ENCODE measurements at regions not wholly inside any gene's neighbourhood (a gene's known extent, or its start where the extent isn't known, plus 50 kb on each side); places are given as distances from the start of the nearest gene placed in this dataset.

- Histone ChIP-seq H3K27me3 (ENCODE audit: control insufficient read depth, insufficient read depth, low read length) (no peaks in the 10 kb centered on the region), H3K36me3 (ENCODE audit: control insufficient read depth, insufficient read depth, low read length) (no peaks in the 10 kb centered on the region), H3K4me3 (ENCODE audit: low read depth, low read length) (no peak overlapping the region)
- DNase-seq (ENCODE audit: low read depth) (no peak), FAIRE-seq (no peak)
- no peak for TF ChIP-seq CTCF (IDR thresholded peaks at IDR 0.05; ENCODE audit: insufficient read depth, low read length, severe bottlenecking)
Observed at GRCh38 chr13:63551731-63552130, 2136.1 kb upstream of the PCDH20 start.

- no peaks in the 10 kb centered on the region for H3K36me3 ChIP-seq (ENCODE audit: control insufficient read depth, insufficient read depth, low read length)
- no peak overlapping the region for H3K4me3 ChIP-seq (ENCODE audit: low read depth, low read length)
- TF ChIP-seq CTCF (IDR thresholded peaks at IDR 0.05; ENCODE audit: insufficient read depth, low read length, severe bottlenecking): no peak
- no peaks in the 10 kb centered on the region for H3K27me3 ChIP-seq (ENCODE audit: control insufficient read depth, insufficient read depth, low read length)
- no peak for DNase-seq (ENCODE audit: low read depth)
- FAIRE-seq: no peak
Observed at GRCh38 chr13:63546524-63546923, 2130.9 kb upstream of the PCDH20 start.

GRCh38 chr13:63542770-63543169, 2127.1 kb upstream of the PCDH20 start:
- Histone ChIP-seq H3K36me3 (ENCODE audit: control insufficient read depth, insufficient read depth, low read length) (no peaks in the 10 kb centered on the region), H3K4me3 (ENCODE audit: low read depth, low read length) (no peak overlapping the region), H3K27me3 (ENCODE audit: control insufficient read depth, insufficient read depth, low read length) (no peaks in the 10 kb centered on the region)
- DNase-seq (ENCODE audit: low read depth) (no peak), FAIRE-seq (no peak)
- no peak for TF ChIP-seq CTCF (IDR thresholded peaks at IDR 0.05; ENCODE audit: insufficient read depth, low read length, severe bottlenecking)

- DNase-seq (ENCODE audit: low read depth): no peak
- no peak for FAIRE-seq
- Histone ChIP-seq H3K4me3 (ENCODE audit: low read depth, low read length) (no peak overlapping the region), H3K36me3 (ENCODE audit: control insufficient read depth, insufficient read depth, low read length) (no peaks in the 10 kb centered on the region), H3K27me3 (ENCODE audit: control insufficient read depth, insufficient read depth, low read length) (no peaks in the 10 kb centered on the region)
- TF ChIP-seq CTCF (IDR thresholded peaks at IDR 0.05; ENCODE audit: insufficient read depth, low read length, severe bottlenecking): no peak
Observed at GRCh38 chr13:63541336-63541735, 2125.7 kb upstream of the PCDH20 start.

- Histone ChIP-seq H3K27me3 (ENCODE audit: control insufficient read depth, insufficient read depth, low read length) (no peaks in the 10 kb centered on the region), H3K36me3 (ENCODE audit: control insufficient read depth, insufficient read depth, low read length) (no peaks in the 10 kb centered on the region), H3K4me3 (ENCODE audit: low read depth, low read length) (no peak overlapping the region)
- DNase-seq (ENCODE audit: low read depth): no peak
- no peak for TF ChIP-seq CTCF (IDR thresholded peaks at IDR 0.05; ENCODE audit: insufficient read depth, low read length, severe bottlenecking)
- no peak for FAIRE-seq
Observed at GRCh38 chr13:63540061-63540460, 2124.4 kb upstream of the PCDH20 start.

GRCh38 chr13:63517371-63517770, 2101.7 kb upstream of the PCDH20 start:
- FAIRE-seq (no peak), DNase-seq (ENCODE audit: low read depth) (no peak)
- Histone ChIP-seq H3K36me3 (ENCODE audit: control insufficient read depth, insufficient read depth, low read length) (no peaks in the 10 kb centered on the region), H3K4me3 (ENCODE audit: low read depth, low read length) (no peak overlapping the region), H3K27me3 (ENCODE audit: control insufficient read depth, insufficient read depth, low read length) (no peaks in the 10 kb centered on the region)
- TF ChIP-seq CTCF (IDR thresholded peaks at IDR 0.05; ENCODE audit: insufficient read depth, low read length, severe bottlenecking): no peak
